ENCODE measurements at regions not wholly inside any gene's neighbourhood (a gene's known extent, or its start where the extent isn't known, plus 50 kb on each side); places are given as distances from the start of the nearest gene placed in this dataset.

DNA sequence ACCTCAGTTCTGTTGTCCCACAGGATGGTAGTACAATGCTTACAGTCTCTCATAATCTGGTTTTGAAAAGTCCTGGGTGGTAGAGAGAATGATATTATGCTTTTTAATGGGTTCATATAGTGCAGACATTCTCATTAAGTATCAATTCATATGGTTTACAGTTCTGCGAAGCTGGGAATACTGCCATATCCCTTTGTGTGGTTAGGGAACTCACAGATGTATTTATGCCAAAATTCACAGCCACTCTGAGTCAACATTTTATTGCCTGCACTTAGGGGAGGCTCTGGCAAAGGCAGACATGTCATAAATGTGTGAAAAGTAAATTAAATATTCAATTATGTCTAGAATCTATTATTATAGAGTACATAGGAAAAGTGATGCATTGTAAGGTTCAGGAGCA lies 808.2 kb downstream of the SUCLG1 start:
- no peak for DNase-seq (ENCODE audit: low spot score)

GRCh38 chr2:83650161-83650560 lies 808.9 kb downstream of the SUCLG1 start:
- DNase-seq (ENCODE audit: low spot score): no peak

GRCh38 chr2:83640506-83640905 lies 818.6 kb downstream of the SUCLG1 start:
- DNase-seq (ENCODE audit: low spot score): no peak

GRCh38 chr2:83633423-83633822 lies 825.7 kb downstream of the SUCLG1 start:
- DNase-seq (ENCODE audit: low spot score): no peak

GRCh38 chr2:83630351-83630750 lies 828.7 kb downstream of the SUCLG1 start:
- no peak for DNase-seq (ENCODE audit: low spot score)

GRCh38 chr2:83615511-83615910 lies 843.6 kb downstream of the SUCLG1 start:
- no peak for DNase-seq (ENCODE audit: low spot score)

- no peak for DNase-seq (ENCODE audit: low spot score)
Observed at GRCh38 chr2:83613178-83613577, 845.9 kb downstream of the SUCLG1 start.

DNA sequence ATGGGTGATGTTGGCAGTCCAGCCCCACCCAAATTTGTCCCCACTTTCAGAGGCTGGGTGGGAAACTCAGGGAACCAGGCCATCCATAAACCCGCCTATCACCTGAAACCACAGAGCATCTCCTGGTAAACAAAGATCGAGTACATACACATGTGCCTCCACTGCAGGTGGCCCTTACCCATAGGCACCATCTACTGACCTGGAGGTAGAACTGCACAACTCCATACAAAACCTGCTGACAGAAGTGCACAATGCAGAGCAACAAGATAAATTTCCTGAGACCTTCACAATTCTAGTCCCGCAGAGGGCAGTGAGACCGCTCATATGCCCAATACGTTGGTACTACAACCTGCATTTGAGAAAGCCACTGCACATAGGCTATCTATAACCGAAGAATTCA lies 856.3 kb downstream of the SUCLG1 start:
- no peak for DNase-seq (ENCODE audit: low spot score)

DNA sequence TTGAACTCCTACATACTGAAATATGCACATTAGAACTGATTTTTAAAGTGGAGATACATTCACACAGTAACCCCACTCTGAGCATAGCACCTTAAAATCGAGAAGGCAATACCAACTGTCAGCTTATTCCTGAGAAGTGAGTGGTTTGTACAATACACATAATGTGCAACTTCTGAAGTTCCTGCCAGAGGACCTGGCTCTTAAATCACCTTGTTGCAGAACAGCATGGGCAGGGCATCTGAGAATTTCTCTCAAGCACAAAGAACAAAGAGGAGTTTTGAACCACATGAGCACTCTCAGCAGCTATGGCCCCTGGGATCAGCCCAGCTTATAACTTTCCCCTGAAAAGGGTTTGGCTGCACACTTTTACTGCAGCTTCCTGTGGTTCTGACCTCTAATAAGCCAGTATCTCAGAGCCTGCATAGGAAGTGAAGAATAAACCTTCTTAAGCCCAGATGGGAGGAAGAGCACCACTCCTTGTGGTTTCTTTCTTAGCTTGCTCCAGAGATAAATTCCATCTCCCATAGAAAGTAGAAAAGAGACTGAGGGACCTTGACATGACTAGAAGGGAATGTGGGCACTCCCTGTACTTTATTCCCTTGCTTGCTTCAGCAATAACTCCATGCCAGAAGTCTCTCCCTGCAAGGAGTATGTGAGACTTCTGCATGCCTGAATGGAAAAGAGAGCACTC lies 862.3 kb downstream of the SUCLG1 start:
- no peak for DNase-seq (ENCODE audit: low spot score)

GRCh38 chr2:83595926-83596325 lies 863.2 kb downstream of the SUCLG1 start:
- no peak for DNase-seq (ENCODE audit: low spot score)

GRCh38 chr2:83595121-83595690 lies 863.9 kb downstream of the SUCLG1 start:
- DNase-seq (ENCODE audit: low spot score): no peak

- no peak for DNase-seq (ENCODE audit: low spot score)
Observed at GRCh38 chr2:83594241-83595120, 864.6 kb downstream of the SUCLG1 start.

DNA sequence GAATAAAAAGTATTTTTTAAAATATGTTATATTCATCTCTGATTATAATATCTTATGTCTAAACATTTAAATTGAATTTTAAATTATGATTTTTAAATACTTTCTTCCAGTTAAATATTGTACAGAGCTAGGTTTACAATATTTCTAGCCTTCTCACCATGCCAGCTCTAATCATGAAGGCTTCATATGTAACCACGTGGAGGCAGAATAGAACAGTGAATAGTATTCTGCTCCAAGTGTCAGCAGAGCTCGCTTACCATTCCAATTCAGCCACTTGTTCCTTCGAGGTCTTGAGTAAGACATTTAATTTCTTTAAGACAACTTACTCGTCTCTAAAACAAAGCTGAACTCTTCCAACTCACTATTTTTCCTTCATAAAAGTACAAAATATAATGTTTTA lies 871.8 kb downstream of the SUCLG1 start:
- no peak for DNase-seq (ENCODE audit: low spot score)

- no peak for DNase-seq (ENCODE audit: low spot score)
Observed at GRCh38 chr2:83585250-83585649, 873.8 kb downstream of the SUCLG1 start.

DNA sequence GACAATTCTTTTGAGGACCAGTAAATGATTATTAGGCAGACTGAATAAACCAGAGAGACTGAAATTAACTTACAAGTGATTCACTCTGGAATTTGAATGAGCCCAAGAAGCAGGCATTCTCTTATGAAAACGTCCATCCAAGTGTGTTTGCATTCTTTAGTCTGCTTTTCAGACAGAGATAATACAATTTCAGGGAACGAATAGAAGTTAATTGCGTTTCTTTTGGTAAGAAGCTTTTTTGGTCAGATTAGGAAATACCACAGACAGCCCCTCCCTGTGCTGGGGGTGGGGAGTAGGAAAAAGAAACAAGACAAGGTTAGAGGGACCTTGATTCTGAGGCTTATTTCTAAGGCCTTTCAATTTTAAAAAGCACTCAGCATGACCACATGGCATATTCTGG lies 874.4 kb downstream of the SUCLG1 start:
- DNase-seq (ENCODE audit: low spot score): no peak

DNA sequence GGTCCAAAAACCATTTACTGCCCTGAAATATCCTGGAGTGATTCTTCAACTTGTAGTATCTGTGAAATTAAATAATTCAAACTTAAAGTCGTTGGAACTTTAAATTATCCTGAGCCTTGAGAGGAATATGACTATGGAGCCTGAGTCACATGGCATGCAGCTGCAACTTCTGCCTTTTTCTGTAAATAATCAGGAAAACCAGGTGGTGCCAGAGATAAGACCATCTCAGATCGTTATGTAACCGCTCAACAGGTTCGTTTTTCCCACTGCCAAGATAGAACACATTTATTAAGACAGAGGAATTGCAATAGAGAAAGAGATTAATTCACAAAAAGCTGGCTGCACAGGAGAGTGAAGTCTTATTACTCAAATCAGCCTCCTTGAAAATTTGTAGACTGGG lies 876.5 kb downstream of the SUCLG1 start:
- DNase-seq (ENCODE audit: low spot score): no peak

DNA sequence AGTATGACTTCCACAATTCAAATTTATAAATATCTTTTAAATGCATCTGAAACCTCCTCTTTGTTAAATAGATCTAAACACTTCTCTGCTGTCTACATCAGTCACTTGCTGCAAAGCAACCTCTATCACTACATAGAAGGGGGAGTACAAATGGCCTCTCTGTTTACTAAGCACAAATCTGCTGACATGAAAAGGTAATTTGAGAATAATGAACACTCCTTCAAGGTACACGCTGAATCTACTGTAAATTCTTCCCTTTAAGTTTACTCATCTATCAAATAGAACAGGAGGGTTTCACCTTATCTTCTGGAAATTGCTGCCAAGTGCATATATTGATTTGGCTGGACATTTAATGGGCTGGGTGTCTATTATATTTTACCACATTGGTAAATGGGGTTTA lies 879.6 kb downstream of the SUCLG1 start:
- DNase-seq (ENCODE audit: low spot score): no peak

DNA sequence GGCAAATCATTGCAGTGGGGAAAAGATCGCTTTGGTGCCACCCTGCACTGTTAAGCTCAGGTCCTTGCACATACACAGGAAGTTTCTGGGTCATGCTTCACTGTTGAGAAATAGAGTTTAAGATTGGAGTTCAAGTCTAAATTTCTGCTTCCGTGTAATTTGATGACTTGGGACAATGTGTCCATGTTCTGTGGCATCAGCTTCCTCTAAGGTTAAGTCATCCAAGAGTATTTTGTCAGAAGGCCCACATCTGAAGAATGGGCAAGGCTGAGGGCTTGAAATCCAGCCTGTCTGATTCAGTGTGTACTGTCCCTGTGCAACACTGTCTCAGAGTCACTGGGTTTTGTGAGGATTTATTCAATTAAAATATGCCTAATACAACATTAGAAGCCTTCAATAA lies 880.7 kb downstream of the SUCLG1 start:
- no peak for DNase-seq (ENCODE audit: low spot score)

DNA sequence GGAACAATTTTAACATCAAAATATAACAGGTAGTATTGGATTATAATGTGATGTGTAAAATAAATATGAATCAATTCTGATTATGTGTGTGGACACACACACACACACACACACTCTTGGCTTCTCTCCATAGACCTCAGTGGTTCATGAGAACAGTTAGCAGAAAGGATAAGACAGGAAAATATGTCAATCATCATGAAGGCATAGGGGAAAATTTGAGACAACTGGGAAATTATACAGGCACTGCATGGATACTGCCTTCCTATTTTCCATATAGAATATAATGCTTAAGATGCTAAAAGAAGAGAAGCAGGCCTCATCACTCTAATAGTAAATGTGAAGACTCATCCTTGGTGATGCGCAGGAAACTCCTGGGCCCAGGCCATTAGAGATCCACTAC lies 884.5 kb downstream of the SUCLG1 start:
- DNase-seq (ENCODE audit: low spot score): no peak

- no peak for DNase-seq (ENCODE audit: low spot score)
Observed at GRCh38 chr2:83573060-83573459, 886.0 kb downstream of the SUCLG1 start.

DNA sequence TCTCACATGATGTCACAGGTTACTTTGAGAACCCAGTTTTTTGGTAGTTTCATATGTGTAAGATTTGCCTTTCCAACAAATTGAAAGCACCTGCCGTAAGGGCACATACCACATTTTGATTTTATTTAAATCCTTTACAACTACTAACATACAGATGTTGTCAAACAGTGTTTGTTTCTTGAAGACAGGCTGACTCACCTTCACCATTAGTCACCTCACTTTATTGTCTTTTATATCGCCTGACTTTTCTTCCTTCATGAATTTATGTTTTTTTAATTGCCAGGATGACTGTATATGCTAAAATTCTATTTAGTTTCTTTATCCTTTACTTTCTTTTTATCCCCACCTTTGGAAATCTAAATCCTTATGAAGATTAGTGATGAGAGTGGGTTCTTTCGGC lies 886.7 kb downstream of the SUCLG1 start:
- DNase-seq (ENCODE audit: low spot score): no peak

GRCh38 chr2:83567551-83567950 lies 891.5 kb downstream of the SUCLG1 start:
- no peak for DNase-seq (ENCODE audit: low spot score)

GRCh38 chr2:83565626-83566025 lies 893.5 kb downstream of the SUCLG1 start:
- no peak for DNase-seq (ENCODE audit: low spot score)

All from CD4-positive, alpha-beta T cell treated with Interleukin-6 at 100 ng/mL for 8 hours (primary cell).